Upper lobe of left lung (tissue), 6 donors: ENCODE measurements at regions not wholly inside any gene's neighbourhood (a gene's known extent, or its start where the extent isn't known, plus 50 kb on each side); places are given as distances from the start of the nearest gene placed in this dataset.
A peak's percentile ranks its signal among the peaks of the same experiment; 100 is the strongest.

Experiments
- ATAC-seq, 2 donors: fragments of 200-7000 bp; cut with Tn5 transposase; one replicate each; pipeline ENCODE4 v1.9.1; 2022; ENCODE audit warnings: mild to moderate bottlenecking in 2 of 2, moderate library complexity in 2 of 2; ENCODE audit not compliant: low FRiP score in 2 of 2
- DNase-seq, 2 donors: peaks; one replicate each; pipeline ENCODE4 v3.0.0-alpha.2; 2019 to 2020
- H3K27ac ChIP-seq, 4 donors: fragments of 200-600 bp; sonication (generic); one replicate each; pipeline ENCODE4 v1.5.1; 2016 to 2019
- H3K27me3 ChIP-seq, 4 donors: fragments of 200-600 bp; sonication (generic); one replicate each; pipeline ENCODE4 v1.5.1; 2017 to 2019
- H3K36me3 ChIP-seq, 4 donors: fragments of 200-600 bp; sonication (generic); one replicate each; pipeline ENCODE4 v1.5.1; 2016 to 2019
- H3K4me1 ChIP-seq, 4 donors: fragments of 200-600 bp; sonication (generic); one replicate each; pipeline ENCODE4 v1.5.1; 2018 to 2019
- H3K4me3 ChIP-seq, 4 donors: fragments of 200-600 bp; sonication (generic); one replicate each; pipeline ENCODE4 v1.5.1; 2017 to 2019; ENCODE audit warnings: mild to moderate bottlenecking in 2 of 4, moderate library complexity in 1 of 4
- H3K9me3 ChIP-seq, 4 donors: fragments of 200-600 bp; sonication (generic); one replicate each; pipeline ENCODE4 v1.5.1; 2018 to 2019
- CTCF ChIP-seq, 6 experiments: fragments of 450-650 bp in 4 of 6; fragments of 200-600 bp in 2 of 6; sonication (generic) in 2 of 6; IDR thresholded peaks; one replicate each; pipeline ENCODE4 v1.5.1; 2016 to 2019; ENCODE audit warnings: antibody characterized with exemption in 6 of 6
- EP300 ChIP-seq, 4 donors: sonication (generic); formaldehyde crosslinking; IDR thresholded peaks; one replicate each; pipeline ENCODE4 v1.5.1; 2017; ENCODE audit warnings: antibody characterized with exemption in 4 of 4, control low read depth in 2 of 4
- POLR2A ChIP-seq, 4 donors: fragments of 450-650 bp; IDR thresholded peaks; one replicate each; pipeline ENCODE4 v1.5.1; 2016 to 2017; ENCODE audit warnings: antibody characterized with exemption in 4 of 4, mild to moderate bottlenecking in 2 of 4
- POLR2AphosphoS5 ChIP-seq, 2 donors: sonication (generic); formaldehyde crosslinking; IDR thresholded peaks; one replicate each; pipeline ENCODE4 v1.5.1; 2017; ENCODE audit warnings: antibody characterized with exemption in 2 of 2
- WGBS, 2 donors: methylation state at CpG; one replicate each; pipeline ENCODE4 v1.1.5; 2017 to 2018; 5-methylcytosine and 5-hydroxymethylcytosine counted together
- donor health status: DM: no; HTN: no; CAD: no; lungs with moderate emphysema.
- donor health status: DM: no; HTN: yes; CAD: no; lungs with severe emphysema.

DNA sequence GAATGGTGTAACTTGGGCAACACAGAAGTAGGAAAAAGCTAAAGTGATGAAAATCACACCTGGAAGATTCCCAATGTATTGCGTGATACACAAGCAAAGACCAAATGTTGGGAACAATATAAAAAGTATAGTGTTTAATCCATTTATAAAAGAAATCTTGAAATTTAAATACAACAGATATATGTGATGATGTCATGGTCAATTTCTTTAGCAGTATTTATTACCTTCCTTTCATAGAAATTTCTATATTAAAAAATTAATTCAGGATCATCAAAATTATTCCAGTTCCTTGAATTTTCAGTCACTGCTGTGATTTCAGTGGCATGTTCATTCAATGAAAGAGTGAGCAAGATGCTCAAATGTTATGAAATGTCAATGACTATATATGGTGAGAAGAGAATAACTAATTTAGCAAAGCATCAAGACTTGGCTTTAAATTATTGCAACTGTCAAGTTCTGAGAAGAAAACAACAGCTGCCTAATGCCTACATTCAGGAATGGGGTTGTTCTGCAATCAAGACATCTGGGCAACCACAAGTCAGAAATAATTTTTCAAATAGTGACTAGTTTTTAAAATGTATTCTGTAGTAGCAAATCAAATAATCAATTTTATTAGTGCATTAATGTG is 308.8 kb downstream of the SEMA3D start:
- 97 to 100% methylated on average over 1 of the region's 1 CpG for WGBS, 2 donors
- no peaks in the 10 kb centered on the region for H3K36me3 ChIP-seq
- H3K27me3 ChIP-seq = no peaks in the 10 kb centered on the region
- DNase-seq (no peak), ATAC-seq (no peak)
- TF ChIP-seq CTCF (IDR thresholded peaks at IDR 0.05) = no peak
- no peak for TF ChIP-seq EP300 (IDR thresholded peaks at IDR 0.05)
- TF ChIP-seq POLR2A (IDR thresholded peaks at IDR 0.05) = no peak
- no peak for TF ChIP-seq POLR2AphosphoS5 (IDR thresholded peaks at IDR 0.05)
- H3K9me3 ChIP-seq = peaks cover 0 to 6% (median 0%) of the 10 kb centered on the region in 4 donors
- no peak overlapping the region for H3K4me3 ChIP-seq
- H3K27ac ChIP-seq = no peak overlapping the region
- H3K4me1 ChIP-seq = no peaks in the 10 kb centered on the region

- Histone ChIP-seq H3K36me3 (no peaks in the 10 kb centered on the region), H3K4me1 (no peaks in the 10 kb centered on the region), H3K4me3 (no peak overlapping the region), H3K9me3 (peaks cover 0 to 6% (median 0%) of the 10 kb centered on the region in 4 donors), H3K27me3 (no peaks in the 10 kb centered on the region), H3K27ac (no peak overlapping the region)
- DNase-seq (peak in 1 of 2 donors; percentile 71), ATAC-seq (no peak)
- TF ChIP-seq EP300 (IDR thresholded peaks at IDR 0.05) (no peak), CTCF (IDR thresholded peaks at IDR 0.05) (no peak), POLR2AphosphoS5 (IDR thresholded peaks at IDR 0.05) (no peak), POLR2A (IDR thresholded peaks at IDR 0.05) (no peak)
- WGBS, 2 donors = 94 to 96% methylated on average over 16 of the region's 16 CpGs
Observed at GRCh38 chr7:84876061-84876821, 310.6 kb downstream of the SEMA3D start.

DNA sequence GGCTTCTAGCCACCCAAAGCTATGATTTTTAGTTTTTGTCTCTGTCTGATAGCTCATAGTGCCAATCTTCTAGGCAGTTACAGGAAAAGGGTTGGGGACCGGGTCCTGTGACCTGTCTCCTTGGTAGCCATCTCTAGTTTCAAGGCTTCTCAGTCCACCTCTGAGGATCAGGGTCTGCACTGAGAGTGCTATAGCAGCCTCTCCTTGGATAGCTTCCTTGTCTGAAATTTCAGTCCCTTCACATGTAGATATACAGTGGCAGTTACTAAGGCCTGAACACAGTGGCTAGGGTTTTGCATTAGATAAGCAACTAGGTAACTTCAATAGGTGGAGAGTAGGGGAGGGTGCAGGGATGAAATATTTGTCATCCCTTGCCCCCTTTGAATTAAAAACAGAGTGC is 321.3 kb downstream of the SEMA3D start:
- DNase-seq = no peak
- no peak overlapping the region for H3K4me3 ChIP-seq
- no peaks in the 10 kb centered on the region for H3K9me3 ChIP-seq
- 75 to 100% methylated on average over 1 of the region's 1 CpG for WGBS, 2 donors
- no peaks in the 10 kb centered on the region for H3K4me1 ChIP-seq
- H3K27me3 ChIP-seq = no peaks in the 10 kb centered on the region
- no peak overlapping the region for H3K27ac ChIP-seq
- TF ChIP-seq POLR2A (IDR thresholded peaks at IDR 0.05) = no peak
- TF ChIP-seq CTCF (IDR thresholded peaks at IDR 0.05) = no peak
- no peak for TF ChIP-seq EP300 (IDR thresholded peaks at IDR 0.05)
- no peak for TF ChIP-seq POLR2AphosphoS5 (IDR thresholded peaks at IDR 0.05)
- no peaks in the 10 kb centered on the region for H3K36me3 ChIP-seq
- ATAC-seq = no peak

DNA sequence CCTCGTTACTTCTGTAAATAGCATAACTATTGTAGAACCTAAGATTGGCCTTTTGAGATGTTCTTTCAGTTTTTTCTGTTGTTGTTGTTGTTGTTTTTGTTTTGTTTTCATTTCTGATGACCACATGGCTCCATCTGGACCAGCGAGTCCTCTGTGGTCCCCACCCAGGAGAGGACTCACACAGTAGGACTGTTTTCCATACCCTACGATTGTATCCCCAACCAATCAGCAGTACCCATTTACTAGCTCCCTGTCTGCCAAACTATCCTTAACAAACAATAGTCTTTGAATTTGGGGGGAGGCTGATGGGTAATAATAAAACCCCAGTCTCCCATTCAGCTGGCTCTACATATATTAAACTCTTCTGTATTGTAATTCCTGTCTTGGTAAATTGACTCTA is 329.5 kb downstream of the SEMA3D start:
- Histone ChIP-seq H3K9me3 (no peaks in the 10 kb centered on the region), H3K27ac (no peak overlapping the region), H3K36me3 (no peaks in the 10 kb centered on the region), H3K4me1 (no peaks in the 10 kb centered on the region), H3K27me3 (no peaks in the 10 kb centered on the region), H3K4me3 (no peak overlapping the region)
- ATAC-seq (no peak), DNase-seq (no peak)
- no peak for TF ChIP-seq CTCF (IDR thresholded peaks at IDR 0.05)
- TF ChIP-seq POLR2A (IDR thresholded peaks at IDR 0.05) = no peak
- no peak for TF ChIP-seq POLR2AphosphoS5 (IDR thresholded peaks at IDR 0.05)
- no peak for TF ChIP-seq EP300 (IDR thresholded peaks at IDR 0.05)
- 79 to 88% methylated on average over 3 of the region's 3 CpGs for WGBS, 2 donors
